ENCODE measurements at regions not wholly inside any gene's neighbourhood (a gene's known extent, or its start where the extent isn't known, plus 50 kb on each side); places are given as distances from the start of the nearest gene placed in this dataset.

DNA sequence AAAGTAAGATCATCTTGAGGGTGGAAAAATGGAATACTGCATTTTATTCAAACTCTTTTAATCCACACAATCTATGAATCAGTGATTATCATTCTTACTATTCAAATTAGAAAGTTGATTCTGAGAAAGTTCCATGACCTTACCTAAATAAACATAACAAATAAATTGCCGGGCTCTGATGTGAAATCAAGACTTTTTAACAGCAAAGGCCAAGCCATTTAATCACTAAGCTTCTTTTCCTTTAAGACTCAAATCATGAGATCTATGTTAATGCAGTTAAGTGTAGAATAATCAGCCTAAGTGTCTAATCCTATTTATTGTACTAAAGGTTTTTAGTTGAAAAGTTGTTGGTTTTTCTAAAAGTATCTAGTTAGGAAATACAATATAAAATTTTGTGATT, 857.0 kb downstream of the SI start:
- BruUV-seq (replicated peaks) = no TSS peak
- POLR2A ChIA-PET = no interaction called here
- CTCF ChIA-PET (ENCODE audit: low intra/inter-chr PET ratio) = no interaction called here
- intact Hi-C loops (cut with micrococcal nuclease) = no loop called here
- no peaks in the 10 kb centered on the region for H4K20me1 ChIP-seq (replicated peaks; ENCODE audit: control insufficient read depth, insufficient read depth, low read length)
- H3K27me3 ChIP-seq (ENCODE audit: control insufficient read depth in 2 of 2, insufficient read depth in 2 of 2, low read length in 2 of 2) = no peaks in the 10 kb centered on the region
- no peak overlapping the region for H3K27ac ChIP-seq (ENCODE audit: extremely low read depth, low read depth, low read length)
- 0% methylated on average over 1 of the region's 1 CpG for WGBS (ENCODE audit: insufficient coverage, low coverage, missing lambda C conversion rate)
- no peaks in the 10 kb centered on the region for H3K4me1 ChIP-seq (replicated peaks in 1 of 2; ENCODE audit: control insufficient read depth in 2 of 2, insufficient read depth in 2 of 2, low read length in 2 of 2)
- no peak for TF ChIP-seq RFX7 (CRISPR knock-in tag; IDR thresholded peaks at IDR 0.05)
- TF ChIP-seq, protein P1, sequence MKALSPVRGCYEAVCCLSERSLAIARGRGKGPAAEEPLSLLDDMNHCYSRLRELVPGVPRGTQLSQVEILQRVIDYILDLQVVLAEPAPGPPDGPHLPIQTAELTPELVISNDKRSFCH (CRISPR knock-in tag; IDR thresholded peaks at IDR 0.05) = no peak
- TF ChIP-seq, protein P1 (tag; IDR thresholded peaks at IDR 0.05) = no peak
- TF ChIP-seq ZBED1 (IDR thresholded peaks at IDR 0.05) = no peak
- TF ChIP-seq, protein P2, sequence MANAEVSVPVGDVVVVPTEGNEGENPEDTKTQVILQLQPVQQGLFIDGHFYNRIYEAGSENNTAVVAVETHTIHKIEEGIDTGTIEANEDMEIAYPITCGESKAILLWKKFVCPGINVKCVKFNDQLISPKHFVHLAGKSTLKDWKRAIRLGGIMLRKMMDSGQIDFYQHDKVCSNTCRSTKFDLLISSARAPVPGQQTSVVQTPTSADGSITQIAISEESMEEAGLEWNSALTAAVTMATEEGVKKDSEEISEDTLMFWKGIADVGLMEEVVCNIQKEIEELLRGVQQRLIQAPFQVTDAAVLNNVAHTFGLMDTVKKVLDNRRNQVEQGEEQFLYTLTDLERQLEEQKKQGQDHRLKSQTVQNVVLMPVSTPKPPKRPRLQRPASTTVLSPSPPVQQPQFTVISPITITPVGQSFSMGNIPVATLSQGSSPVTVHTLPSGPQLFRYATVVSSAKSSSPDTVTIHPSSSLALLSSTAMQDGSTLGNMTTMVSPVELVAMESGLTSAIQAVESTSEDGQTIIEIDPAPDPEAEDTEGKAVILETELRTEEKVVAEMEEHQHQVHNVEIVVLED (CRISPR knock-in tag; IDR thresholded peaks at IDR 0.05) = no peak
- TF ChIP-seq, protein P3, sequence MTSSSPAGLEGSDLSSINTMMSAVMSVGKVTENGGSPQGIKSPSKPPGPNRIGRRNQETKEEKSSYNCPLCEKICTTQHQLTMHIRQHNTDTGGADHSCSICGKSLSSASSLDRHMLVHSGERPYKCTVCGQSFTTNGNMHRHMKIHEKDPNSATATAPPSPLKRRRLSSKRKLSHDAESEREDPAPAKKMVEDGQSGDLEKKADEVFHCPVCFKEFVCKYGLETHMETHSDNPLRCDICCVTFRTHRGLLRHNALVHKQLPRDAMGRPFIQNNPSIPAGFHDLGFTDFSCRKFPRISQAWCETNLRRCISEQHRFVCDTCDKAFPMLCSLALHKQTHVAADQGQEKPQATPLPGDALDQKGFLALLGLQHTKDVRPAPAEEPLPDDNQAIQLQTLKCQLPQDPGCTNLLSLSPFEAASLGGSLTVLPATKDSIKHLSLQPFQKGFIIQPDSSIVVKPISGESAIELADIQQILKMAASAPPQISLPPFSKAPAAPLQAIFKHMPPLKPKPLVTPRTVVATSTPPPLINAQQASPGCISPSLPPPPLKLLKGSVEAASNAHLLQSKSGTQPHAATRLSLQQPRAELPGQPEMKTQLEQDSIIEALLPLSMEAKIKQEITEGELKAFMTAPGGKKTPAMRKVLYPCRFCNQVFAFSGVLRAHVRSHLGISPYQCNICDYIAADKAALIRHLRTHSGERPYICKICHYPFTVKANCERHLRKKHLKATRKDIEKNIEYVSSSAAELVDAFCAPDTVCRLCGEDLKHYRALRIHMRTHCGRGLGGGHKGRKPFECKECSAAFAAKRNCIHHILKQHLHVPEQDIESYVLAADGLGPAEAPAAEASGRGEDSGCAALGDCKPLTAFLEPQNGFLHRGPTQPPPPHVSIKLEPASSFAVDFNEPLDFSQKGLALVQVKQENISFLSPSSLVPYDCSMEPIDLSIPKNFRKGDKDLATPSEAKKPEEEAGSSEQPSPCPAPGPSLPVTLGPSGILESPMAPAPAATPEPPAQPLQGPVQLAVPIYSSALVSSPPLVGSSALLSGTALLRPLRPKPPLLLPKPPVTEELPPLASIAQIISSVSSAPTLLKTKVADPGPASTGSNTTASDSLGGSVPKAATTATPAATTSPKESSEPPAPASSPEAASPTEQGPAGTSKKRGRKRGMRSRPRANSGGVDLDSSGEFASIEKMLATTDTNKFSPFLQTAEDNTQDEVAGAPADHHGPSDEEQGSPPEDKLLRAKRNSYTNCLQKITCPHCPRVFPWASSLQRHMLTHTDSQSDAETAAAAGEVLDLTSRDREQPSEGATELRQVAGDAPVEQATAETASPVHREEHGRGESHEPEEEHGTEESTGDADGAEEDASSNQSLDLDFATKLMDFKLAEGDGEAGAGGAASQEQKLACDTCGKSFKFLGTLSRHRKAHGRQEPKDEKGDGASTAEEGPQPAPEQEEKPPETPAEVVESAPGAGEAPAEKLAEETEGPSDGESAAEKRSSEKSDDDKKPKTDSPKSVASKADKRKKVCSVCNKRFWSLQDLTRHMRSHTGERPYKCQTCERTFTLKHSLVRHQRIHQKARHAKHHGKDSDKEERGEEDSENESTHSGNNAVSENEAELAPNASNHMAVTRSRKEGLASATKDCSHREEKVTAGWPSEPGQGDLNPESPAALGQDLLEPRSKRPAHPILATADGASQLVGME (CRISPR knock-in tag; IDR thresholded peaks at IDR 0.05) = no peak
- no peak for TF ChIP-seq CSDE1 (IDR thresholded peaks at IDR 0.05)
- no peak for TF ChIP-seq ZNF274 (IDR thresholded peaks at IDR 0.05; ENCODE audit: borderline replicate concordance, low read depth, low read length)
- TF ChIP-seq ZNF239 (CRISPR knock-in tag; IDR thresholded peaks at IDR 0.05) = no peak
- TF ChIP-seq SPI1 (IDR thresholded peaks at IDR 0.05; ENCODE audit: borderline replicate concordance, low read depth, low read length) = no peak
- TF ChIP-seq SREBF1 (IDR thresholded peaks at IDR 0.05; ENCODE audit: borderline replicate concordance, low read depth, low read length) = no peak
- no peak for TF ChIP-seq FOXA1 (IDR thresholded peaks at IDR 0.05; ENCODE audit: borderline replicate concordance)
- no peak for TF ChIP-seq PHF21A (IDR thresholded peaks at IDR 0.05; ENCODE audit: borderline replicate concordance, low read depth)
- no peak for TF ChIP-seq NFE2L1 (tag; IDR thresholded peaks at IDR 0.05; ENCODE audit: borderline replicate concordance, low read depth)
- no peak for TF ChIP-seq JUND (IDR thresholded peaks at IDR 0.05; ENCODE audit: borderline replicate concordance, low read depth, low read length)
- no peak for TF ChIP-seq JUND (tag; IDR thresholded peaks at IDR 0.05; ENCODE audit: borderline replicate concordance, low read depth, low read length)
- no peak for DNase-seq (ENCODE audit: extremely low read depth in 1 of 4, low spot score in 3 of 4)
- no peaks in the 10 kb centered on the region for H3K36me3 ChIP-seq (ENCODE audit: control insufficient read depth, insufficient read depth, low read length)
- no peak overlapping the region for H3K4me3 ChIP-seq
- in situ Hi-C loops (cut with MboI) = no loop called here
- H2AFZ ChIP-seq (ENCODE audit: low read depth, low read length) = no peak overlapping the region
- no peak overlapping the region for H3K4me2 ChIP-seq (ENCODE audit: insufficient read depth, low read length)
- no peak for ATAC-seq
- no peaks in the 10 kb centered on the region for H3K9me3 ChIP-seq (replicated peaks; ENCODE audit: control insufficient read depth, insufficient read depth, low read depth, low read length)
- H3K9ac ChIP-seq (ENCODE audit: insufficient read depth in 1 of 2, low read depth in 2 of 2, low read length in 2 of 2) = no peak overlapping the region
- no peaks in the 10 kb centered on the region for H3K9me1 ChIP-seq (ENCODE audit: control insufficient read depth, insufficient read depth, low read length)
- no peak for FAIRE-seq
- no peaks in the 10 kb centered on the region for H3K79me2 ChIP-seq (ENCODE audit: control insufficient read depth, insufficient read depth, low read length)
